CD4-positive, alpha-beta memory T cell (primary cell): ENCODE measurements at regions not wholly inside any gene's neighbourhood (a gene's known extent, or its start where the extent isn't known, plus 50 kb on each side); places are given as distances from the start of the nearest gene placed in this dataset.

Experiments
- CTCF ChIA-PET: fragments of 350-600 bp; sonication (Branson Sonifier 250); formaldehyde crosslinking; loops from one replicate; lab custom pipeline; 2021; ENCODE audit warnings: inconsistent platforms; ENCODE audit not compliant: partially characterized antibody; lab: Charles Lee
- POLR2A ChIA-PET: fragments of 350-600 bp; sonication (Branson Sonifier 250); formaldehyde crosslinking; loops from one replicate; lab custom pipeline; 2021; ENCODE audit not compliant: partially characterized antibody; lab: Charles Lee
- DNase-seq, 5 donors: peaks; one replicate each; pipeline versions ENCODE4 v3.0.0 to v3.0.0-alpha.2; 2020 to 2022; ENCODE audit warnings: mixed read lengths in 1 of 5
- H3K27ac ChIP-seq: one replicate; pipeline ENCODE4 v1.7.0; 2013; ENCODE audit warnings: low read depth, low read length
- H3K27me3 ChIP-seq: 2 replicates; pipeline ENCODE4 v1.7.0; 2013; ENCODE audit warnings: mild to moderate bottlenecking, low read length, moderate library complexity; ENCODE audit not compliant: insufficient read depth
- H3K36me3 ChIP-seq: 2 replicates; pipeline ENCODE4 v1.7.0; 2013; ENCODE audit warnings: mild to moderate bottlenecking, low read length, moderate library complexity; ENCODE audit not compliant: insufficient read depth
- H3K4me1 ChIP-seq: 2 replicates; pipeline ENCODE4 v1.7.0; 2013; ENCODE audit warnings: mild to moderate bottlenecking, low read length, moderate library complexity; ENCODE audit not compliant: insufficient read depth
- H3K4me3 ChIP-seq, 2 donors: one replicate each; pipeline ENCODE4 v1.7.0; 2013; ENCODE audit warnings: low read length in 2 of 2, mild to moderate bottlenecking in 1 of 2
- H3K9me3 ChIP-seq, 2 donors: one replicate each; pipeline ENCODE4 v1.7.0; 2013; ENCODE audit warnings: low read length in 2 of 2, control low read depth in 1 of 2; ENCODE audit not compliant: control insufficient read depth in 1 of 2
- H3K27ac Mint-ChIP-seq, 7 donors: one replicate each; pipeline ENCODE4 v1.8.0; 2020 to 2021; ENCODE audit warnings: mixed read lengths in 7 of 7, mild to moderate bottlenecking in 6 of 7, inconsistent platforms in 3 of 7, moderate library complexity in 3 of 7
- H3K27me3 Mint-ChIP-seq, 2 donors: one replicate each; pipeline ENCODE4 v1.8.0; 2020 to 2021; ENCODE audit warnings: mixed read lengths in 2 of 2
- H3K36me3 Mint-ChIP-seq, 2 donors: one replicate each; pipeline ENCODE4 v1.8.0; 2020 to 2021; ENCODE audit warnings: mixed read lengths in 2 of 2, inconsistent platforms in 1 of 2, mild to moderate bottlenecking in 1 of 2
- H3K4me1 Mint-ChIP-seq, 4 donors: one replicate each; pipeline ENCODE4 v1.8.0; 2020 to 2021; ENCODE audit warnings: mixed read lengths in 4 of 4, mild to moderate bottlenecking in 1 of 4
- H3K4me3 Mint-ChIP-seq, 8 donors: one replicate each; pipeline ENCODE4 v1.8.0; 2020 to 2021; ENCODE audit warnings: mixed read lengths in 8 of 8, mild to moderate bottlenecking in 7 of 8, moderate library complexity in 6 of 8, inconsistent platforms in 3 of 8
- H3K9me3 Mint-ChIP-seq, 8 donors: one replicate each; pipeline ENCODE4 v1.8.0; 2020 to 2021; ENCODE audit warnings: mixed read lengths in 8 of 8, mild to moderate bottlenecking in 5 of 8, inconsistent platforms in 3 of 8, moderate library complexity in 1 of 8
- intact Hi-C: fragments of 100-400 bp; cut with micrococcal nuclease; formaldehyde crosslinking; loops from one replicate; pipeline ENCODE4 v1.15.1; 2023

DNA sequence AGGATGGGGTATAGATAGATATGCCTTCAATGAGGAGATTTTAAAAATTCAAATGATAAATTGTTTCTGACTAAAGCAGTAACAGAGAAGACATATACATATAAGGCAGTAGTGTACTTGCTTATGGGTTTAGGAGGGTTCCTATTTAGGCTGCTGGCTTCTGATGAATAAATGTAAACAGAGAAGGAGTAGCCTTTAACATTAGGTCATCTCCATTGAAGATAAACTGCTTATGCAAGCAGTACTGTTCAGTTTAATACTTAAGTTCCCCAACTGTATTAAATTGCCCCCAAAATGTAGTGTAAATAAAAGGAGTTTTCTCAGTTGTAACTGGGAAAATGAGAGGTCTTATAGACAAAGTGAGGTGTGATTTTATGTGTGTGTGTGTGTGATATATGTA lies 217.7 kb upstream of the TMEFF2 start:
- peaks cover 0 to 6% (median 0%) of the 10 kb centered on the region in 8 donors for H3K9me3 Mint-ChIP-seq
- Histone ChIP-seq H3K27ac (no peak overlapping the region), H3K27me3 (no peaks in the 10 kb centered on the region), H3K4me3 (no peak overlapping the region), H3K36me3 (no peaks in the 10 kb centered on the region), H3K9me3 (no peaks in the 10 kb centered on the region), H3K4me1 (no peaks in the 10 kb centered on the region)
- no peaks in the 10 kb centered on the region for H3K27me3 Mint-ChIP-seq
- no peaks in the 10 kb centered on the region for H3K36me3 Mint-ChIP-seq
- intact Hi-C loops = no loop called here
- H3K4me1 Mint-ChIP-seq = no peaks in the 10 kb centered on the region
- H3K27ac Mint-ChIP-seq = no peak overlapping the region
- H3K4me3 Mint-ChIP-seq = no peak overlapping the region
- no peak for DNase-seq
- CTCF ChIA-PET = no interaction called here
- POLR2A ChIA-PET = no interaction called here

- no peaks in the 10 kb centered on the region for H3K36me3 Mint-ChIP-seq
Measured at GRCh38 chr2:192411755-192412154, 217.0 kb upstream of the TMEFF2 start.

GRCh38 chr2:192410319-192410718 lies 215.6 kb upstream of the TMEFF2 start:
- ChIA-PET POLR2A (no interaction called here), CTCF (no interaction called here)
- Histone ChIP-seq H3K4me3 (no peak overlapping the region), H3K4me1 (no peaks in the 10 kb centered on the region), H3K9me3 (no peaks in the 10 kb centered on the region), H3K36me3 (no peaks in the 10 kb centered on the region), H3K27me3 (no peaks in the 10 kb centered on the region), H3K27ac (no peak overlapping the region)
- Mint-ChIP-seq H3K27me3 (no peaks in the 10 kb centered on the region), H3K36me3 (no peaks in the 10 kb centered on the region), H3K4me1 (no peaks in the 10 kb centered on the region), H3K4me3 (no peak overlapping the region), H3K27ac (no peak overlapping the region), H3K9me3 (peaks cover 0 to 6% (median 0%) of the 10 kb centered on the region in 8 donors)
- no peak for DNase-seq
- intact Hi-C loops = no loop called here

More at GRCh38 chr2:192411755-192412154, 217.0 kb upstream of the TMEFF2 start:
- Mint-ChIP-seq H3K4me3 (no peak overlapping the region), H3K27ac (no peak overlapping the region), H3K27me3 (no peaks in the 10 kb centered on the region), H3K9me3 (peaks cover 0 to 6% (median 0%) of the 10 kb centered on the region in 8 donors), H3K4me1 (no peaks in the 10 kb centered on the region)
- H3K9me3 ChIP-seq = no peaks in the 10 kb centered on the region
- intact Hi-C loops = no loop called here
- H3K27ac ChIP-seq = no peak overlapping the region
- H3K4me3 ChIP-seq = no peak overlapping the region
- no peaks in the 10 kb centered on the region for H3K36me3 ChIP-seq
- H3K27me3 ChIP-seq = no peaks in the 10 kb centered on the region
- DNase-seq = no peak
- no peaks in the 10 kb centered on the region for H3K4me1 ChIP-seq
- POLR2A ChIA-PET = no interaction called here
- CTCF ChIA-PET = no interaction called here

DNA sequence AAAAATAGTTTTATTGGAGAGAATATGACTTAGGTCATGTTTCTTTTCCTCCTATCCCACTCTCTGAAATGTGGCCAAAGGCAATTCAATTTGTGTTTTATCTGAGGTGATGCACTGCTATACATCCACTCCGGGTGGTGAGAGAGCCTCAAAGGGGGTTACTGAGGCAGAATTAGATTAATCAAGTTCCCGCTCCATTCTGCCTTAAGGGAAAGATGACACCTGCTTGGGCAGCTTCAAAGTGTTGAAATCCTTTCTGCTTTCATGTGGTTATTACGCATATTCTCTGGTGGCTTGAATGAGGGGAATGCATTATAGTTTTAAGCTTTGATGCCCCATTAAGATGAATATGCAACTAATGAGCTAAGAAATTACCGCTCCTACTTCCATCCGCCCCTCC lies 213.0 kb upstream of the TMEFF2 start:
- Mint-ChIP-seq H3K36me3 (no peaks in the 10 kb centered on the region), H3K27ac (no peak overlapping the region), H3K9me3 (peaks cover 0 to 6% (median 0%) of the 10 kb centered on the region in 8 donors), H3K27me3 (no peaks in the 10 kb centered on the region), H3K4me3 (no peak overlapping the region), H3K4me1 (no peaks in the 10 kb centered on the region)
- H3K9me3 ChIP-seq = no peaks in the 10 kb centered on the region
- ChIA-PET CTCF (no interaction called here), POLR2A (no interaction called here)
- no peak overlapping the region for H3K27ac ChIP-seq
- H3K36me3 ChIP-seq = no peaks in the 10 kb centered on the region
- H3K4me3 ChIP-seq = no peak overlapping the region
- H3K4me1 ChIP-seq = no peaks in the 10 kb centered on the region
- intact Hi-C loops = no loop called here
- no peaks in the 10 kb centered on the region for H3K27me3 ChIP-seq
- DNase-seq = no peak

GRCh38 chr2:192398236-192398635 lies 203.5 kb upstream of the TMEFF2 start:
- ChIA-PET POLR2A (no interaction called here), CTCF (no interaction called here)
- Mint-ChIP-seq H3K4me1 (no peaks in the 10 kb centered on the region), H3K36me3 (no peaks in the 10 kb centered on the region), H3K27ac (no peak overlapping the region), H3K27me3 (no peaks in the 10 kb centered on the region), H3K4me3 (no peak overlapping the region), H3K9me3 (peaks cover 0 to 6% (median 1%) of the 10 kb centered on the region in 8 donors)
- Histone ChIP-seq H3K36me3 (no peaks in the 10 kb centered on the region), H3K27ac (no peak overlapping the region), H3K4me1 (no peaks in the 10 kb centered on the region), H3K4me3 (no peak overlapping the region), H3K27me3 (no peaks in the 10 kb centered on the region), H3K9me3 (no peaks in the 10 kb centered on the region)
- intact Hi-C loops = no loop called here
- peak in 1 of 5 donors; percentile 21 for DNase-seq

DNA sequence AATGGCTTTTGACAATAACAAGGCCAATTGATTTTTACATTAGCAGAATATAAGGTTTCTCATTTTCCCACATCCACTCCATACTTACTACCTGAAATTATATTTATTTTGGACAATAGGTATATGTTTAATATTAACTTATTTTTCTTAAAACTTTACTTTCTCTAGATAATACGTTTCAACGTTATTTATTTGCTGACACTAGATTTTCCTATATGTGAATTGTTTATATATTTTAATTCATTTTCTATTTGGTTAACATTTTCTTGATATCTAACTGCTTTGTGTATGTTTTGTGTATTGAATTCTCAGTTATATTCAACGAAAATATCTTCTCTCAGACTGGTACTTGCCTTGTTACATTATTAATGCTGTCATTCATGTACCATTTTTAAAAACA lies 199.9 kb upstream of the TMEFF2 start:
- H3K9me3 Mint-ChIP-seq = peaks cover 0 to 7% (median 1%) of the 10 kb centered on the region in 8 donors
- no peaks in the 10 kb centered on the region for H3K36me3 Mint-ChIP-seq
- ChIA-PET CTCF (no interaction called here), POLR2A (no interaction called here)
- H3K9me3 ChIP-seq = no peaks in the 10 kb centered on the region
- no peak for DNase-seq
- no peak overlapping the region for H3K4me3 Mint-ChIP-seq
- H3K27ac ChIP-seq = no peak overlapping the region
- no peaks in the 10 kb centered on the region for H3K4me1 ChIP-seq
- no peaks in the 10 kb centered on the region for H3K27me3 Mint-ChIP-seq
- intact Hi-C loops = no loop called here
- H3K27ac Mint-ChIP-seq = no peak overlapping the region
- H3K36me3 ChIP-seq = no peaks in the 10 kb centered on the region
- H3K27me3 ChIP-seq = no peaks in the 10 kb centered on the region
- H3K4me1 Mint-ChIP-seq = no peaks in the 10 kb centered on the region
- no peak overlapping the region for H3K4me3 ChIP-seq

DNA sequence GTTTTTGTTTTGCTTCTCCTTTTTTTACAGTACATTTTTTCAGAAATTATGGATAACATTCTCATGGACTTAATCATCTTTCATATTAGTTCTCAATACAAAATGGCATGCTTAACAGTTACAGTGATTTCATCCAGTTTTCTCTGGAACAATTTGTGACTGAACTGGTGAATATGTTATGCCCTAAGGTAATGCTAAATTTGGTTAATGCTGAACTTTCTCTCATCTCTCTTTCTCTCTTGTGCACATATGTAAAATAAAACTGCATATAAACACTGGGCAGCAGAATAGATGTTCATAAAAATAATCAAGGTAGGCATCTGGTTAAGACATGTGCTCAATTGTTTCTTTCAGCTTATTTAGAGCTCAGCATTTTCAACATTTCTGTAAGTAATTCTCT lies 196.3 kb upstream of the TMEFF2 start:
- no peaks in the 10 kb centered on the region for H3K36me3 Mint-ChIP-seq
- CTCF ChIA-PET = no interaction called here
- no peak overlapping the region for H3K27ac ChIP-seq
- H3K4me1 Mint-ChIP-seq = no peaks in the 10 kb centered on the region
- H3K4me3 ChIP-seq = no peak overlapping the region
- H3K27me3 ChIP-seq = no peaks in the 10 kb centered on the region
- H3K4me1 ChIP-seq = no peaks in the 10 kb centered on the region
- H3K9me3 ChIP-seq = no peaks in the 10 kb centered on the region
- no peak for DNase-seq
- intact Hi-C loops = no loop called here
- H3K27ac Mint-ChIP-seq = no peak overlapping the region
- no peaks in the 10 kb centered on the region for H3K36me3 ChIP-seq
- H3K9me3 Mint-ChIP-seq = peaks cover 0 to 11% (median under 1%) of the 10 kb centered on the region in 8 donors
- H3K27me3 Mint-ChIP-seq = no peaks in the 10 kb centered on the region
- POLR2A ChIA-PET = no interaction called here
- no peak overlapping the region for H3K4me3 Mint-ChIP-seq

- H3K4me1 Mint-ChIP-seq = no peaks in the 10 kb centered on the region
- no peak overlapping the region for H3K27ac ChIP-seq
- no peaks in the 10 kb centered on the region for H3K36me3 ChIP-seq
- H3K9me3 ChIP-seq = no peaks in the 10 kb centered on the region
- no peaks in the 10 kb centered on the region for H3K27me3 Mint-ChIP-seq
- H3K4me1 ChIP-seq = no peaks in the 10 kb centered on the region
- H3K27ac Mint-ChIP-seq = no peak overlapping the region
- no peak for DNase-seq
- ChIA-PET CTCF (no interaction called here), POLR2A (no interaction called here)
- no peak overlapping the region for H3K4me3 ChIP-seq
- H3K9me3 Mint-ChIP-seq = peaks cover 0 to 14% (median 2%) of the 10 kb centered on the region in 8 donors
- no peaks in the 10 kb centered on the region for H3K36me3 Mint-ChIP-seq
- intact Hi-C loops = no loop called here
- no peaks in the 10 kb centered on the region for H3K27me3 ChIP-seq
- H3K4me3 Mint-ChIP-seq = no peak overlapping the region
Measured at GRCh38 chr2:192390401-192390800, 195.7 kb upstream of the TMEFF2 start.
